GM23248 (cell line): ENCODE measurements at regions not wholly inside any gene's neighbourhood (a gene's known extent, or its start where the extent isn't known, plus 50 kb on each side); places are given as distances from the start of the nearest gene placed in this dataset.

ENCODE experiments used
- EZH2 ChIP-seq: fragments of 200-600 bp; sonication (generic); IDR thresholded peaks from 2 replicates; pipeline ENCODE4 v1.6.1; 2018; ENCODE audit warnings: antibody characterized with exemption, mild to moderate bottlenecking; ENCODE audit not compliant: insufficient read depth, poor library complexity, severe bottlenecking
- EZH2phosphoT487 ChIP-seq: fragments of 200-600 bp; sonication (generic); IDR thresholded peaks from 2 replicates; pipeline ENCODE4 v1.6.1; 2018; ENCODE audit warnings: antibody characterized with exemption, moderate library complexity, mild to moderate bottlenecking, low read depth; ENCODE audit not compliant: insufficient read depth

DNA sequence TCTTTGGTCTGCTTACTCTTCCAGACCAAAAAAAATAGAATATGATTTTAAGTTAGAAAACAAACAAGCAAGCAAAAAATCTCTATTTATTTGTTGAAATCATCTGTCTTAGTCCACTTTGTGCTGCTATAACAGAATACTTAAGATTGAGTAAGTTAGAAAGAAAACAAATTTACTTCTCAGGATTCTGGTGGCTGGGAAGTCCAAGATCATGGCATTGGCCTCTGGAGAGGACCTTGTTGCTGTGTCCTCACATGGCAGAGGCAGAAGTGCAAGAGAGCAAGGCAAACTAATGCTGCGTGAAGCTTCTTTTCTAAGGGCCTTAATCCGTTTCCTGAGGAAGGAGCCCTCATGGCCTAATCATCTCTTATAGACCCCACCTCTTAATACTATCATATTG, 156.2 kb downstream of the SPP2 start:
- TF ChIP-seq EZH2, result no peak
- no peak for TF ChIP-seq EZH2phosphoT487
